ENCODE measurements at regions not wholly inside any gene's neighbourhood (a gene's known extent, or its start where the extent isn't known, plus 50 kb on each side); places are given as distances from the start of the nearest gene placed in this dataset.
A peak's percentile ranks its signal among the peaks of the same experiment; 100 is the strongest.
"Not testable (repeated sequence)": the region's sequence is repeated elsewhere in the genome, so short reads cannot be mapped to it uniquely, and the experiment has no call there.

DNA sequence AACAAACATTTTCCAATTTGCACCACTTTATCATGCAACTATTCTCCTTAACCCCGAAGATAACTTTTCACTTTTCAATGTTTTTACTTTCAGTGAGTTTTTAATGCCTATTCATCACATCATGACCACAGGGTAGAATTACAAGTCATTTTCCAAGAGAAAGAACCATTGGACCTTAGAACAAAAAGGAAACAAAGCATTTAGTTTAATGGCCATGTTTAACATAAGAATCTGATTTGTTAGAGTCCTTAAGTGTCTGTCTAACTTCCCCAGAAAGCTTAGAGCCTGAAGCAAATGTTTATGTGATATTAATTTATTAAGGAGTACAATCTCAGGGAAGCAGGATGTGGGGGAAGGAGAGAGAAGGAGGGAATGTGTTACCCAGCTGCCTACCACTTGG is 325.8 kb upstream of the RIOK2 start:
- Histone ChIP-seq H3K27me3 (no peaks in the 10 kb centered on the region), H3K27ac (no peak overlapping the region), H3K4me3 (no peak overlapping the region), H3K36me3 (no peaks in the 10 kb centered on the region), H3K9me3 (peaks cover 0 to 5% (median 0%) of the 10 kb centered on the region in 11 donors), H3K4me1 (peaks cover 0 to 3% (median 0%) of the 10 kb centered on the region in 9 donors)
- no peak for ATAC-seq
- intact Hi-C loops (cut with DNase I), result no loop called here
- no peak for DNase-seq
- TF ChIP-seq, protein P1, sequence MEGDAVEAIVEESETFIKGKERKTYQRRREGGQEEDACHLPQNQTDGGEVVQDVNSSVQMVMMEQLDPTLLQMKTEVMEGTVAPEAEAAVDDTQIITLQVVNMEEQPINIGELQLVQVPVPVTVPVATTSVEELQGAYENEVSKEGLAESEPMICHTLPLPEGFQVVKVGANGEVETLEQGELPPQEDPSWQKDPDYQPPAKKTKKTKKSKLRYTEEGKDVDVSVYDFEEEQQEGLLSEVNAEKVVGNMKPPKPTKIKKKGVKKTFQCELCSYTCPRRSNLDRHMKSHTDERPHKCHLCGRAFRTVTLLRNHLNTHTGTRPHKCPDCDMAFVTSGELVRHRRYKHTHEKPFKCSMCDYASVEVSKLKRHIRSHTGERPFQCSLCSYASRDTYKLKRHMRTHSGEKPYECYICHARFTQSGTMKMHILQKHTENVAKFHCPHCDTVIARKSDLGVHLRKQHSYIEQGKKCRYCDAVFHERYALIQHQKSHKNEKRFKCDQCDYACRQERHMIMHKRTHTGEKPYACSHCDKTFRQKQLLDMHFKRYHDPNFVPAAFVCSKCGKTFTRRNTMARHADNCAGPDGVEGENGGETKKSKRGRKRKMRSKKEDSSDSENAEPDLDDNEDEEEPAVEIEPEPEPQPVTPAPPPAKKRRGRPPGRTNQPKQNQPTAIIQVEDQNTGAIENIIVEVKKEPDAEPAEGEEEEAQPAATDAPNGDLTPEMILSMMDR (IDR thresholded peaks at IDR 0.05), result no peak
- WGBS, 2 donors, result 81 to 82% methylated on average over 1 of the region's 1 CpG

DNA sequence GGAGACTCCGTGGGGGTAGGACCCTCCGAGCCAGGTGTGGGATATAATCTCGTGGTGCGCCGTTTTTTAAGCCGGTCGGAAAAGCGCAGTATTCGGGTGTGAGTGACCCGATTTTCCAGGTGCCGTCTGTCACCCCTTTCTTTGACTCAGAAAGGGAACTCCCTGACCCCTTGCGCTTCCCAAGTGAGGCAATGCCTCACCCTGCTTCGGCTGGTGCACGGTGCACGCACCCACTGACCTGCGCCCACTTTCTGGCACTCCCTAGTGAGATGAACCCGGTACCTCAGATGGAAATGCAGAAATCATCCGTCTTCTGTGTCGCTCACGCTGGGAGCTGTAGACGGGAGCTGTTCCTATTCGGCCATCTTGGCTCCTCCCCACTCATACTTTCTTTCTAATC is 336.5 kb upstream of the RIOK2 start:
- H3K4me1 ChIP-seq; H3K36me3 ChIP-seq; intact Hi-C loops (cut with DNase I); H3K9me3 ChIP-seq; H3K27me3 ChIP-seq; H3K27ac ChIP-seq; DNase-seq; H3K4me3 ChIP-seq; ATAC-seq: not testable (repeated sequence)
- 84 to 95% methylated on average over 20 to 22 of the region's 22 CpGs for WGBS, 2 donors

DNA sequence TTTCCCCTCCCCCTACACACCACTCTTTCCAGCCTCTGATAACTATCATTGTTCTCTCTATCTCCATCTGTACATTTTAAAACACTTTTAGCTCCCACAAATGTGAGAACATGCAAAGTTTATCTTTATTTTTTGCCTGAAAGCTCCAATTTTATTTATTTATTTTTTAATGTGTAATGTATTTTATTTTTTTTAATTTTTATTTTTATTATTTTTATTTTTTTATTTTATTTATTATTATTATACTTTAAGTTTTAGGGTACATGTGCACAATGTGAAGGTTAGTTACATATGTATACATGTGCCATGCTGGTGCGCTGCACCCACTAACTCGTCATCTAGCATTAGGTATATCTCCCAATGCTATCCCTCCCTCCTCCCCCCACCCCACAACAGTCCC is 340.3 kb upstream of the RIOK2 start:
- ATAC-seq; DNase-seq; H3K4me3 ChIP-seq; H3K4me1 ChIP-seq; H3K27ac ChIP-seq; intact Hi-C loops (cut with DNase I); H3K36me3 ChIP-seq; H3K27me3 ChIP-seq; H3K9me3 ChIP-seq: not testable (repeated sequence)
- WGBS, 2 donors, result no CpG with 5 or more reads among the region's 2 CpGs

DNA sequence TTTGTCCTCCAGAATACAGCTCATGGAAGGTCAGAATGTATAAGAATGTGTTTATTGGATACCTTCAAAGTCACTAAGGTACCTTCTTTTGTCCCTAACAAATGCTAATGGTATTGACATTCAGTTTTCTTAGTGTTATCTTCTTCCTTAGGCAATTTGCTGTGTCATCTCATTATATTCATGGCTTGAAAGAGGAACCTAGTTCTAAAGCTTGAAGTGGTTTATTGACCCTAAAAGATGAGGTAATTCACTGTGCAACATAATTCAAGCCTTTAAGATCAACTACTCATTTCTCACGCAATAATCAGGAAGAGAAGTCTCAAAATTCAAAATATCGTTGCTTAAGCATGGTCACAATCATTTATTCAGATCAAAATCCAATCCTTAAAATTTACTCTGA is 342.7 kb upstream of the RIOK2 start:
- Histone ChIP-seq H3K36me3 (no peaks in the 10 kb centered on the region), H3K9me3 (no peaks in the 10 kb centered on the region), H3K27me3 (no peaks in the 10 kb centered on the region), H3K4me1 (peaks cover 0 to 6% (median 0%) of the 10 kb centered on the region in 9 donors), H3K4me3 (no peak overlapping the region), H3K27ac (no peak overlapping the region)
- TF ChIP-seq, protein P1 (IDR thresholded peaks at IDR 0.05), result no peak
- no peak for DNase-seq
- intact Hi-C loops (cut with DNase I), result no loop called here
- ATAC-seq, result no peak
- 83 to 85% methylated on average over 2 of the region's 2 CpGs for WGBS, 2 donors

DNA sequence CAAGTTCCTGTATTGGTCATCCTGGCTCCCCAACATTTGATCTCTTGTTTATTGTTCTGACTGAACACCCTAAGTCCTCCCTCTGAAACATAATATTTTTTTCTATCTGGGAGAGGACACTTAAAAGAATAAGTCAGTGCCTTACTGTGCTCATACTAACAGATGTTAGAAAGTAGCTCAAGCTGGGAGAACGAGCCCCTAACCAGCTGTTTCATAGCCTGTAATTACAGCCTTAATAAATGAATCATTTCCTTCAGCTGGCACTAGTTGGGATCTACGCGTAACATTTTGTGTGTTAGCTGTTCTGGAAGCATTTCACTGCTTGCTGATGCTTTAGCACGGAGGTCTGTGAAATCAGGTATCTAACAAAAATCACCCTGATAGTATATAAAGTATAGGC is 345.9 kb upstream of the RIOK2 start:
- TF ChIP-seq, protein P1 (IDR thresholded peaks at IDR 0.05), result no peak
- peak in 1 of 2 donors; percentile 25 for DNase-seq
- ATAC-seq, result peak in 7 of 8 donors; percentile 61 to 91 (median 83)
- no peaks in the 10 kb centered on the region for H3K36me3 ChIP-seq
- H3K4me1 ChIP-seq, result peaks cover 0 to 6% (median 0%) of the 10 kb centered on the region in 9 donors
- H3K4me3 ChIP-seq, result peak overlapping the region in 3 of 10 donors; percentile 13 to 21 (median 17)
- no peaks in the 10 kb centered on the region for H3K27me3 ChIP-seq
- WGBS, 2 donors, result 45 to 60% methylated on average over 4 of the region's 4 CpGs
- H3K9me3 ChIP-seq, result no peaks in the 10 kb centered on the region
- intact Hi-C loops (cut with DNase I), result no loop called here
- H3K27ac ChIP-seq, result peak overlapping the region in 5 of 10 donors; percentile 15 to 52 (median 48)
